Adrenal gland (tissue), 9 donors: ENCODE measurements at regions not wholly inside any gene's neighbourhood (a gene's known extent, or its start where the extent isn't known, plus 50 kb on each side); places are given as distances from the start of the nearest gene placed in this dataset.
"Not testable (repeated sequence)": the region's sequence is repeated elsewhere in the genome, so short reads cannot be mapped to it uniquely, and the experiment has no call there.

Experiments used
- DNase-seq, 7 donors: peaks; one replicate each; pipeline ENCODE4 v3.0.0-alpha.2; 2019 to 2020
- H3K27ac ChIP-seq, 5 donors: fragments of 200-600 bp; sonication (generic) in 4 of 5; 1 replicate in 3 of 5; 2 replicates in 2 of 5; pipeline versions ENCODE4 v1.5.1 to v1.8.0; 2016 to 2020; ENCODE audit warnings: mild to moderate bottlenecking in 1 of 5
- H3K27me3 ChIP-seq: fragments of 200-600 bp; 2 replicates; pipeline ENCODE4 v1.8.0; 2021
- H3K36me3 ChIP-seq, 2 donors: fragments of 200-600 bp; replicated peaks in 1 of 2; 1 replicate in 1 of 2; 2 replicates in 1 of 2; pipeline versions ENCODE4 v1.5.1 to v1.8.0; 2018 to 2022
- H3K4me1 ChIP-seq, 2 donors: fragments of 200-600 bp; replicated peaks in 1 of 2; 1 replicate in 1 of 2; 2 replicates in 1 of 2; pipeline versions ENCODE4 v1.5.1 to v1.8.0; 2018 to 2021
- H3K4me3 ChIP-seq, 4 donors: fragments of 200-600 bp; sonication (generic) in 3 of 4; one replicate each; pipeline ENCODE4 v1.5.1; 2016 to 2018
- H3K9me3 ChIP-seq, 3 donors: fragments of 200-600 bp; sonication (generic) in 1 of 3; replicated peaks in 1 of 3; 1 replicate in 2 of 3; 2 replicates in 1 of 3; pipeline versions ENCODE4 v1.5.1 to v1.8.0; 2016 to 2021
- CTCF ChIP-seq, 6 experiments: fragments of 450-650 bp in 4 of 6; fragments of 200-600 bp in 2 of 6; sonication (generic) in 1 of 6; IDR thresholded peaks; 1 replicate in 5 of 6; 2 replicates in 1 of 6; pipeline versions ENCODE4 v1.5.1 to v1.8.0; 2016 to 2021; ENCODE audit warnings: antibody characterized with exemption in 6 of 6, mild to moderate bottlenecking in 2 of 6, moderate library complexity in 1 of 6
- POLR2A ChIP-seq, 2 donors: fragments of 450-650 bp; IDR thresholded peaks; one replicate each; pipeline ENCODE4 v1.6.1; 2017; ENCODE audit warnings: antibody characterized with exemption in 2 of 2, mild to moderate bottlenecking in 2 of 2, moderate library complexity in 1 of 2
- WGBS, 4 donors: extraction: QIAGEN DNeasy Blood & Tissue Kit in 2 of 4; methylation state at CpG; one replicate each; pipeline versions ENCODE4 v1.1.5 to v1.1.7; 2013 to 2017; 5-methylcytosine and 5-hydroxymethylcytosine counted together
- intact Hi-C, 2 donors: fragments of 100-400 bp; cut with DNase I; formaldehyde crosslinking; loops; one replicate each; pipeline versions ENCODE4 v1.14.1 to v1.15.0; 2022 to 2023
- donor health status: healthy with polysubstance abuse.
- donor health status: Bipolar disorder and iron deficiency.
- donor health status: DM: yes; HTN: yes; CAD: no.
- donor health status: DM: no; HTN: no; CAD: no.
- donor health status: DM: no; HTN: no; CAD: no.

- whole genome bisulfite sequencing, 4 donors = 81 to 83% (median 82%) methylated on average over 4 of the region's 4 CpGs
- H3K27ac ChIP-seq = no peak overlapping the region
- TF ChIP-seq POLR2A (IDR thresholded peaks at IDR 0.05) (no peak), CTCF (IDR thresholded peaks at IDR 0.05) (no peak)
- no peaks in the 10 kb centered on the region for H3K9me3 ChIP-seq
- H3K4me3 ChIP-seq = no peak overlapping the region
- no peak for DNase-seq
- H3K36me3 ChIP-seq = no peaks in the 10 kb centered on the region
- H3K4me1 ChIP-seq = no peaks in the 10 kb centered on the region
- no peaks in the 10 kb centered on the region for H3K27me3 ChIP-seq
- intact Hi-C loops = no loop called here
These were observed 97.9 kb downstream of the DLEU7 start for GRCh38 chr13:50745542-50746115.

GRCh38 chr13:50747737-50748350, 95.6 kb downstream of the DLEU7 start:
- no peaks in the 10 kb centered on the region for H3K36me3 ChIP-seq
- H3K9me3 ChIP-seq = no peaks in the 10 kb centered on the region
- no peak overlapping the region for H3K4me3 ChIP-seq
- no peaks in the 10 kb centered on the region for H3K27me3 ChIP-seq
- H3K4me1 ChIP-seq = no peaks in the 10 kb centered on the region
- intact Hi-C loops = no loop called here
- DNase-seq = no peak
- 74 to 91% (median 81%) methylated on average over 3 of the region's 3 CpGs for WGBS, 4 donors
- TF ChIP-seq POLR2A (IDR thresholded peaks at IDR 0.05) (no peak), CTCF (IDR thresholded peaks at IDR 0.05) (no peak)
- H3K27ac ChIP-seq = no peak overlapping the region

- H3K4me1 ChIP-seq, H3K36me3 ChIP-seq, DNase-seq, H3K9me3 ChIP-seq, H3K27ac ChIP-seq, intact Hi-C loops, H3K27me3 ChIP-seq, H3K4me3 ChIP-seq: not testable (repeated sequence)
- 89 to 100% (median 98%) methylated on average over 1 to 17 of the region's 17 CpGs for WGBS, 4 donors
These were observed 90.3 kb downstream of the DLEU7 start for GRCh38 chr13:50753221-50753620.

- H3K4me3 ChIP-seq, H3K27me3 ChIP-seq, DNase-seq, H3K27ac ChIP-seq, intact Hi-C loops, H3K4me1 ChIP-seq, H3K36me3 ChIP-seq, H3K9me3 ChIP-seq: not testable (repeated sequence)
- WGBS, 4 donors = 78 to 88% (median 82%) methylated on average over 5 to 8 of the region's 8 CpGs
These were observed 87.4 kb downstream of the DLEU7 start for GRCh38 chr13:50755862-50756685.

- WGBS, 4 donors = 73 to 83% (median 76%) methylated on average over 3 of the region's 3 CpGs
- Histone ChIP-seq H3K9me3 (no peaks in the 10 kb centered on the region), H3K27ac (no peak overlapping the region), H3K4me3 (no peak overlapping the region), H3K27me3 (no peaks in the 10 kb centered on the region), H3K36me3 (no peaks in the 10 kb centered on the region), H3K4me1 (no peaks in the 10 kb centered on the region)
- TF ChIP-seq POLR2A (IDR thresholded peaks at IDR 0.05) = no peak
- no peak for TF ChIP-seq CTCF (IDR thresholded peaks at IDR 0.05)
- no peak for DNase-seq
- intact Hi-C loops = no loop called here
These were observed 86.5 kb downstream of the DLEU7 start for GRCh38 chr13:50757008-50757407.
